Thoracic aorta (tissue), 2 donors: ENCODE measurements at regions not wholly inside any gene's neighbourhood (a gene's known extent, or its start where the extent isn't known, plus 50 kb on each side); places are given as distances from the start of the nearest gene placed in this dataset.

Experiments
- ATAC-seq: fragments of 150-250 bp; one replicate; pipeline ENCODE4 v1.8.0; 2017; ENCODE audit warnings: low read depth; ENCODE audit not compliant: insufficient number of reproducible peaks, low FRiP score
- DNase-seq: peaks from one replicate; pipeline ENCODE4 v3.0.0-alpha.2; 2020; ENCODE audit warnings: low spot score
- H3K27ac ChIP-seq, 2 donors: fragments of 200-600 bp; sonication (generic); 1 replicate in 1 of 2; 2 replicates in 1 of 2; pipeline ENCODE4 v1.5.1; 2016; ENCODE audit warnings: mild to moderate bottlenecking in 2 of 2, moderate library complexity in 2 of 2
- H3K27me3 ChIP-seq: fragments of 200-600 bp; sonication (generic); replicated peaks from 2 replicates; pipeline ENCODE4 v1.6.0; 2016; ENCODE audit warnings: mild to moderate bottlenecking; ENCODE audit not compliant: insufficient read depth
- H3K36me3 ChIP-seq: fragments of 200-600 bp; sonication (generic); one replicate; pipeline ENCODE4 v1.5.1; 2016
- H3K4me1 ChIP-seq, 2 donors: fragments of 200-600 bp; sonication (generic); 1 replicate in 1 of 2; 2 replicates in 1 of 2; pipeline versions ENCODE4 v1.5.1 to v1.6.0; 2016; ENCODE audit warnings: low read depth in 2 of 2, mild to moderate bottlenecking in 1 of 2; ENCODE audit not compliant: control insufficient read depth in 1 of 2
- H3K4me3 ChIP-seq: fragments of 200-600 bp; sonication (generic); 2 replicates; pipeline ENCODE4 v1.5.1; 2016; ENCODE audit warnings: mild to moderate bottlenecking
- H3K9me3 ChIP-seq: fragments of 200-600 bp; sonication (generic); 2 replicates; pipeline ENCODE4 v1.5.1; 2016
- CTCF ChIP-seq: fragments of 200-600 bp; sonication (generic); IDR thresholded peaks from one replicate; pipeline ENCODE4 v1.5.1; 2019; ENCODE audit warnings: antibody characterized with exemption

GRCh38 chr1:214990619-214991018 lies 91.9 kb upstream of the KCNK2 start:
- Histone ChIP-seq H3K9me3 (no peaks in the 10 kb centered on the region), H3K36me3 (no peaks in the 10 kb centered on the region), H3K4me3 (no peak overlapping the region), H3K27me3 (no peaks in the 10 kb centered on the region), H3K27ac (no peak overlapping the region), H3K4me1 (no peaks in the 10 kb centered on the region)
- DNase-seq = no peak
- no peak for ATAC-seq
- TF ChIP-seq CTCF = no peak

GRCh38 chr1:214991691-214992315 lies 90.7 kb upstream of the KCNK2 start:
- Histone ChIP-seq H3K27ac (no peak overlapping the region), H3K4me3 (no peak overlapping the region), H3K36me3 (no peaks in the 10 kb centered on the region), H3K9me3 (no peaks in the 10 kb centered on the region), H3K4me1 (no peaks in the 10 kb centered on the region), H3K27me3 (no peaks in the 10 kb centered on the region)
- ATAC-seq (no peak), DNase-seq (no peak)
- no peak for TF ChIP-seq CTCF

GRCh38 chr1:214993419-214993818 lies 89.1 kb upstream of the KCNK2 start:
- ATAC-seq = no peak
- TF ChIP-seq CTCF = no peak
- H3K9me3 ChIP-seq = no peaks in the 10 kb centered on the region

GRCh38 chr1:214997685-214998084 lies 84.9 kb upstream of the KCNK2 start:
- Histone ChIP-seq H3K9me3 (no peaks in the 10 kb centered on the region), H3K4me1 (peaks cover 0 to 4% of the 10 kb centered on the region in 2 donors), H3K4me3 (no peak overlapping the region), H3K27me3 (no peaks in the 10 kb centered on the region), H3K36me3 (no peaks in the 10 kb centered on the region), H3K27ac (no peak overlapping the region)
- no peak for TF ChIP-seq CTCF
- ATAC-seq (no peak), DNase-seq (no peak)

More at GRCh38 chr1:214993419-214993818, 89.1 kb upstream of the KCNK2 start:
- DNase-seq = no peak
- Histone ChIP-seq H3K27me3 (no peaks in the 10 kb centered on the region), H3K36me3 (no peaks in the 10 kb centered on the region), H3K4me3 (no peak overlapping the region), H3K4me1 (no peaks in the 10 kb centered on the region), H3K27ac (no peak overlapping the region)

- H3K9me3 ChIP-seq = no peaks in the 10 kb centered on the region
- H3K27me3 ChIP-seq = no peaks in the 10 kb centered on the region
- peaks cover 2 to 4% of the 10 kb centered on the region in 2 donors for H3K4me1 ChIP-seq
- H3K27ac ChIP-seq = peak overlapping the region in 1 of 2 donors; percentile 49
- H3K36me3 ChIP-seq = no peaks in the 10 kb centered on the region
- no peak overlapping the region for H3K4me3 ChIP-seq
- no peak for ATAC-seq
- no peak for DNase-seq
- no peak for TF ChIP-seq CTCF
Observed at GRCh38 chr1:215001419-215002021, 81.0 kb upstream of the KCNK2 start.
